ENCODE measurements at regions not wholly inside any gene's neighbourhood (a gene's known extent, or its start where the extent isn't known, plus 50 kb on each side); places are given as distances from the start of the nearest gene placed in this dataset.

- DNase-seq (ENCODE audit: low spot score in 2 of 2, unreplicated experiment in 2 of 2) = no peak
- Mint-ChIP-seq H3K4me1 (no peaks in the 10 kb centered on the region), H3K9me3 (no peaks in the 10 kb centered on the region), H3K36me3 (no peaks in the 10 kb centered on the region), H3K27me3 (ENCODE audit: low read depth) (no peaks in the 10 kb centered on the region), H3K4me3 (no peak overlapping the region), H3K27ac (no peak overlapping the region)
- TF ChIP-seq CTCF (IDR thresholded peaks at IDR 0.05; ENCODE audit: unreplicated experiment) = no peak
Observed at GRCh38 chr4:22202975-22203710, 254.6 kb upstream of the KCNIP4 start.

- DNase-seq (ENCODE audit: low spot score in 2 of 2, unreplicated experiment in 2 of 2) = no peak
- Mint-ChIP-seq H3K36me3 (no peaks in the 10 kb centered on the region), H3K4me1 (no peaks in the 10 kb centered on the region), H3K27ac (no peak overlapping the region), H3K27me3 (ENCODE audit: low read depth) (no peaks in the 10 kb centered on the region), H3K9me3 (no peaks in the 10 kb centered on the region), H3K4me3 (no peak overlapping the region)
- no peak for TF ChIP-seq CTCF (IDR thresholded peaks at IDR 0.05; ENCODE audit: unreplicated experiment)
Observed at GRCh38 chr4:22202246-22202974, 253.8 kb upstream of the KCNIP4 start.

GRCh38 chr4:22201256-22201655, 252.7 kb upstream of the KCNIP4 start:
- no peak overlapping the region for H3K4me3 Mint-ChIP-seq
- H3K27me3 Mint-ChIP-seq (ENCODE audit: low read depth) = no peaks in the 10 kb centered on the region
- no peaks in the 10 kb centered on the region for H3K4me1 Mint-ChIP-seq
- H3K9me3 Mint-ChIP-seq = no peaks in the 10 kb centered on the region
- no peaks in the 10 kb centered on the region for H3K36me3 Mint-ChIP-seq
- no peak for TF ChIP-seq CTCF (IDR thresholded peaks at IDR 0.05; ENCODE audit: unreplicated experiment)
- H3K27ac Mint-ChIP-seq = no peak overlapping the region
- DNase-seq (ENCODE audit: low spot score in 2 of 2, unreplicated experiment in 2 of 2) = no peak

GRCh38 chr4:22196551-22196950, 248.0 kb upstream of the KCNIP4 start:
- no peak for DNase-seq (ENCODE audit: low spot score in 2 of 2, unreplicated experiment in 2 of 2)
- Mint-ChIP-seq H3K27ac (no peak overlapping the region), H3K4me3 (no peak overlapping the region), H3K27me3 (ENCODE audit: low read depth) (peaks cover 8% of the 10 kb centered on the region), H3K36me3 (no peaks in the 10 kb centered on the region), H3K9me3 (no peaks in the 10 kb centered on the region), H3K4me1 (no peaks in the 10 kb centered on the region)
- TF ChIP-seq CTCF (IDR thresholded peaks at IDR 0.05; ENCODE audit: unreplicated experiment) = no peak

GRCh38 chr4:22192084-22192511, 243.5 kb upstream of the KCNIP4 start:
- H3K4me3 Mint-ChIP-seq = no peak overlapping the region
- H3K4me1 Mint-ChIP-seq = no peaks in the 10 kb centered on the region
- TF ChIP-seq CTCF (IDR thresholded peaks at IDR 0.05; ENCODE audit: unreplicated experiment) = no peak
- peaks cover 10% of the 10 kb centered on the region for H3K27me3 Mint-ChIP-seq (ENCODE audit: low read depth)
- no peak for DNase-seq (ENCODE audit: low spot score in 2 of 2, unreplicated experiment in 2 of 2)
- no peaks in the 10 kb centered on the region for H3K36me3 Mint-ChIP-seq
- no peaks in the 10 kb centered on the region for H3K9me3 Mint-ChIP-seq
- H3K27ac Mint-ChIP-seq = no peak overlapping the region

Data from mesothelial cell of epicardium (in vitro differentiated cells).